ENCODE measurements at regions not wholly inside any gene's neighbourhood (a gene's known extent, or its start where the extent isn't known, plus 50 kb on each side); places are given as distances from the start of the nearest gene placed in this dataset.
A peak's percentile ranks its signal among the peaks of the same experiment; 100 is the strongest.
"Not testable (repeated sequence)": the region's sequence is repeated elsewhere in the genome, so short reads cannot be mapped to it uniquely, and the experiment has no call there.

- Histone ChIP-seq H3K36me3 (no peaks in the 10 kb centered on the region), H3K9me3 (no peaks in the 10 kb centered on the region), H3K4me3 (no peak overlapping the region), H3K27me3 (no peaks in the 10 kb centered on the region), H3K4me1 (no peaks in the 10 kb centered on the region), H3K27ac (no peak overlapping the region)
- no peak for DNase-seq
- ATAC-seq: no peak
- TF ChIP-seq POLR2A (IDR thresholded peaks at IDR 0.05): no peak
- no peak for TF ChIP-seq CTCF (IDR thresholded peaks at IDR 0.05)
- 27% methylated on average over 1 of the region's 1 CpG for WGBS (ENCODE audit: insufficient coverage, low coverage, low lambda C conversion rate, missing lambda C conversion rate)
- intact Hi-C loops (cut with DNase I): no loop called here
These were observed 99.9 kb upstream of the FN1 start for GRCh38 chr2:215535741-215536140.

- Histone ChIP-seq H3K27me3 (no peaks in the 10 kb centered on the region), H3K36me3 (no peaks in the 10 kb centered on the region), H3K4me1 (no peaks in the 10 kb centered on the region), H3K27ac (no peak overlapping the region), H3K9me3 (no peaks in the 10 kb centered on the region), H3K4me3 (no peak overlapping the region)
- TF ChIP-seq CTCF (IDR thresholded peaks at IDR 0.05) (no peak), POLR2A (IDR thresholded peaks at IDR 0.05) (no peak)
- WGBS (ENCODE audit: insufficient coverage, low coverage, low lambda C conversion rate, missing lambda C conversion rate): 69% methylated on average over 3 of the region's 3 CpGs
- DNase-seq (no peak), ATAC-seq (no peak)
- intact Hi-C loops (cut with DNase I): no loop called here
These were observed 99.3 kb upstream of the FN1 start for GRCh38 chr2:215535125-215535668.

GRCh38 chr2:215533716-215534115, 97.8 kb upstream of the FN1 start:
- 80% methylated on average over 1 of the region's 2 CpGs for WGBS (ENCODE audit: insufficient coverage, low coverage, low lambda C conversion rate, missing lambda C conversion rate)
- intact Hi-C loops (cut with DNase I): not testable (repeated sequence)

GRCh38 chr2:215532844-215533243, 97.0 kb upstream of the FN1 start:
- TF ChIP-seq CTCF (IDR thresholded peaks at IDR 0.05): no peak
- no peak for TF ChIP-seq POLR2A (IDR thresholded peaks at IDR 0.05)
- Histone ChIP-seq H3K4me1 (no peaks in the 10 kb centered on the region), H3K9me3 (no peaks in the 10 kb centered on the region), H3K36me3 (no peaks in the 10 kb centered on the region), H3K4me3 (no peak overlapping the region), H3K27me3 (no peaks in the 10 kb centered on the region), H3K27ac (no peak overlapping the region)
- intact Hi-C loops (cut with DNase I): no loop called here
- WGBS (ENCODE audit: insufficient coverage, low coverage, low lambda C conversion rate, missing lambda C conversion rate): 31% methylated on average over 1 of the region's 2 CpGs
- DNase-seq (no peak), ATAC-seq (peak in 1 of 4 donors; percentile 28)

More at GRCh38 chr2:215533716-215534115, 97.8 kb upstream of the FN1 start:
- H3K4me3 ChIP-seq, H3K27me3 ChIP-seq, H3K9me3 ChIP-seq, H3K27ac ChIP-seq, H3K4me1 ChIP-seq, ATAC-seq, H3K36me3 ChIP-seq, DNase-seq: not testable (repeated sequence)

- Histone ChIP-seq H3K27me3 (no peaks in the 10 kb centered on the region), H3K9me3 (no peaks in the 10 kb centered on the region), H3K27ac (no peak overlapping the region), H3K4me3 (no peak overlapping the region), H3K36me3 (no peaks in the 10 kb centered on the region), H3K4me1 (no peaks in the 10 kb centered on the region)
- no peak for TF ChIP-seq CTCF (IDR thresholded peaks at IDR 0.05)
- TF ChIP-seq POLR2A (IDR thresholded peaks at IDR 0.05): no peak
- no peak for DNase-seq
- intact Hi-C loops (cut with DNase I): no loop called here
- 63% methylated on average over 5 of the region's 5 CpGs for WGBS (ENCODE audit: insufficient coverage, low coverage, low lambda C conversion rate, missing lambda C conversion rate)
- no peak for ATAC-seq
These were observed 95.4 kb upstream of the FN1 start for GRCh38 chr2:215531284-215531683.

All from right lobe of liver (tissue), 6 donors.